Chondrocyte (in vitro differentiated cells): ENCODE measurements at regions not wholly inside any gene's neighbourhood (a gene's known extent, or its start where the extent isn't known, plus 50 kb on each side); places are given as distances from the start of the nearest gene placed in this dataset.

Experiments
- DNase-seq: peaks from one replicate; pipeline ENCODE4 v3.0.0; 2021; ENCODE audit warnings: mixed read lengths, low spot score
- H3K27ac Mint-ChIP-seq: one replicate; pipeline ENCODE4 v1.8.0; 2021; ENCODE audit warnings: mild to moderate bottlenecking, moderate library complexity, mixed read lengths; ENCODE audit not compliant: unreplicated experiment
- H3K27me3 Mint-ChIP-seq: 2 replicates; pipeline ENCODE4 v1.8.0; 2021; ENCODE audit warnings: low read depth, mixed read lengths
- H3K36me3 Mint-ChIP-seq: 2 replicates; pipeline ENCODE4 v1.8.0; 2021; ENCODE audit warnings: low read depth, mixed read lengths
- H3K4me1 Mint-ChIP-seq: 2 replicates; pipeline ENCODE4 v1.8.0; 2021; ENCODE audit warnings: low read depth, mild to moderate bottlenecking, mixed read lengths
- H3K4me3 Mint-ChIP-seq: one replicate; pipeline ENCODE4 v1.8.0; 2021; ENCODE audit warnings: mild to moderate bottlenecking, moderate library complexity, mixed read lengths; ENCODE audit not compliant: unreplicated experiment
- H3K9me3 Mint-ChIP-seq: 2 replicates; pipeline ENCODE4 v1.8.0; 2021; ENCODE audit warnings: low read depth, mixed read lengths
- TF ChIP-seq, protein P1 (sequence below): fragments of 200-600 bp; sonication (generic); IDR thresholded peaks from 2 replicates; pipeline ENCODE4 v1.5.0; 2021; ENCODE audit warnings: antibody characterized with exemption, mild to moderate bottlenecking, moderate library complexity

DNA sequence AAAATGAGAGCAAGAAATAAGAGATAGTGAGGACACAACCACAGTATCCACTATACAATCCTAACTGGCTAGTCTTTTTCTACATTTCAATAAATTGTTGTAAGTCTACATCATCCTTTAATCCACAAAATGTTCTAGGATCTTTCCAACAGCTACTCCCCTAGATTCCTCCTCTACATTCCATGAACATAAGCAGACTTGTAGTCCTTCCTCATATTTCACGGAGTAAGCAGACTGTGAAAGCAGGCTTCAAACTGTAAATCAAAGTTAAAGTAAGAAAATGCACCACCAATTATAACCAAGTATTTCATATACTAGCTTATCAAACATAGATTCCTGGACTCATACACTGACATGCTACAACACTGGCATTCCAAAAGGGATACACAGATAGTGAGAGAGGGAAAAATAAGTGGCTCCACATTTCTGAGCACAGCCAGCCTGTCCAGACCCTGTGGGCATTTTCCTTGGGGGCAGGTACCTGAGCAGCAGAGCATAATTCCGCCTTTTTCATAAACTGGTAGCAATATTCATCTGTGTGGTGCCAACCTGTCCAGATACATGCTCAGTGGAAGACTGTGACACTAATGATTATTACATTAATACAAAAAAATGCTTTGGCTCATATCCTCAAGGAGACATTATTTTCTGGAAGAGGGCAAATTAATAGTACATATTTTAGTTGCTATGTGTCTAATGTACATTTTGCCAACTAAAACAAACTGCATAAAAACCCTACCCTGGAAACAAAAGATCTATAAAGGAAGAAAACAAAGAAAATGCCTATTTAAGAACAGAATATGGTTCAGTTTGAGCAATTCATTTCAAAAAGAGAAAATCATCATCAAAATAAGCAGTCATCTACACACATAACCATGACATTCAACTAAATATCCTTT, 113.3 kb upstream of the FSCB start:
- H3K9me3 Mint-ChIP-seq, result no peaks in the 10 kb centered on the region
- H3K4me3 Mint-ChIP-seq, result no peak overlapping the region
- no peak for DNase-seq
- peaks cover 8% of the 10 kb centered on the region for H3K27me3 Mint-ChIP-seq
- no peak overlapping the region for H3K27ac Mint-ChIP-seq
- H3K4me1 Mint-ChIP-seq, result no peaks in the 10 kb centered on the region
- no peaks in the 10 kb centered on the region for H3K36me3 Mint-ChIP-seq
- TF ChIP-seq, protein P1, sequence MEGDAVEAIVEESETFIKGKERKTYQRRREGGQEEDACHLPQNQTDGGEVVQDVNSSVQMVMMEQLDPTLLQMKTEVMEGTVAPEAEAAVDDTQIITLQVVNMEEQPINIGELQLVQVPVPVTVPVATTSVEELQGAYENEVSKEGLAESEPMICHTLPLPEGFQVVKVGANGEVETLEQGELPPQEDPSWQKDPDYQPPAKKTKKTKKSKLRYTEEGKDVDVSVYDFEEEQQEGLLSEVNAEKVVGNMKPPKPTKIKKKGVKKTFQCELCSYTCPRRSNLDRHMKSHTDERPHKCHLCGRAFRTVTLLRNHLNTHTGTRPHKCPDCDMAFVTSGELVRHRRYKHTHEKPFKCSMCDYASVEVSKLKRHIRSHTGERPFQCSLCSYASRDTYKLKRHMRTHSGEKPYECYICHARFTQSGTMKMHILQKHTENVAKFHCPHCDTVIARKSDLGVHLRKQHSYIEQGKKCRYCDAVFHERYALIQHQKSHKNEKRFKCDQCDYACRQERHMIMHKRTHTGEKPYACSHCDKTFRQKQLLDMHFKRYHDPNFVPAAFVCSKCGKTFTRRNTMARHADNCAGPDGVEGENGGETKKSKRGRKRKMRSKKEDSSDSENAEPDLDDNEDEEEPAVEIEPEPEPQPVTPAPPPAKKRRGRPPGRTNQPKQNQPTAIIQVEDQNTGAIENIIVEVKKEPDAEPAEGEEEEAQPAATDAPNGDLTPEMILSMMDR, result no peak

DNA sequence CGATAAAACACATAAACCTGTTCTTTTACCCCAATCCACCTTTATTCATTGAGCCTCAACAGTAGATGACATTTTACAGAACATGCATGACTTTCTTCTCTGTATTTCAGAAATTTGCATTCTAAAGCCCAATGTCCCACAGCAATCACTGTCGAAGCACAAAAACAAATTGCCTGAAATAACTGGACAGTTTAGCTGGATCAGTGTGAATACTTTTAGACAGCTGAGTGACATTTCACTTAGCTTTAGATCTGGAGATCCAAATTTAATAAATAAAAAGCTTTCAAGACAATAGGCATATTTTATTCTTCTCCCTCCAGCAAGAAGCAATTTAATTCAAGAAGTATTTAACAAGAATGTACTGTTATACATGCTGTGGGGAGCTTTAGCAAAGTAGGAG, 109.1 kb upstream of the FSCB start:
- Mint-ChIP-seq H3K27ac (no peak overlapping the region), H3K27me3 (peaks cover 10% of the 10 kb centered on the region), H3K4me3 (no peak overlapping the region), H3K4me1 (no peaks in the 10 kb centered on the region), H3K9me3 (no peaks in the 10 kb centered on the region), H3K36me3 (no peaks in the 10 kb centered on the region)
- TF ChIP-seq, protein P1, result no peak
- DNase-seq, result no peak

DNA sequence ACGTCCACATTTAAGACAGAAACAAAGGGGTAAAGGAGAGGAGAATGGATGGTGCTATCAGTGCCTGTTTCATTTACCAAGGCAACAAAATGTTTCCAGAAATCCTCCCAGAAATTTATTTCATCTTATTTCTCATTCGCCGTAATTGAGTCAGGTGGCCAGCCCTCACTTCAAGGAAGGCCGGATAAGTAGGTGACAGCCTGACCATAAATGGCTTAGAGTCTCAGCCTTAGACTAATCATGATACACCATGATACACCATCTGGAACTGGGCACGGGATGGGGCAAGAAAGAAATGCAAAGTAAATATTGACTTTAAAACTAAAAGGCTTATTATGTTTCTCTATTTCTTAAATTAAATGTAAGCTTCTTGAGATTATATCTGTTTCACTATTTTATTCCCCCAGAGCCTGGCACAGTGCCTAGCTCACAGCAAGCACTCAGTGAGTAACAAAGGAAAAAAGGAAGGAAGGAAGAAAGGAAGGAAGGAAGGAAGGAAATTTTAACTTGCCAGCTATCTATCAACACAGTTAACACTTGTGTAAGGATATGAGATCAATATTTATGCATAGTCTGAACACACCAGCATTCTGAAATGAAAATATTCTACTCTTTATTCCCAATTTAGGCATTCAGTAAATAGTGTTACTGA, 106.1 kb upstream of the FSCB start:
- H3K27me3 Mint-ChIP-seq, result peaks cover 4% of the 10 kb centered on the region
- no peaks in the 10 kb centered on the region for H3K9me3 Mint-ChIP-seq
- TF ChIP-seq, protein P1, result no peak
- DNase-seq, result no peak
- H3K27ac Mint-ChIP-seq, result no peak overlapping the region
- no peak overlapping the region for H3K4me3 Mint-ChIP-seq
- no peaks in the 10 kb centered on the region for H3K36me3 Mint-ChIP-seq
- no peaks in the 10 kb centered on the region for H3K4me1 Mint-ChIP-seq

DNA sequence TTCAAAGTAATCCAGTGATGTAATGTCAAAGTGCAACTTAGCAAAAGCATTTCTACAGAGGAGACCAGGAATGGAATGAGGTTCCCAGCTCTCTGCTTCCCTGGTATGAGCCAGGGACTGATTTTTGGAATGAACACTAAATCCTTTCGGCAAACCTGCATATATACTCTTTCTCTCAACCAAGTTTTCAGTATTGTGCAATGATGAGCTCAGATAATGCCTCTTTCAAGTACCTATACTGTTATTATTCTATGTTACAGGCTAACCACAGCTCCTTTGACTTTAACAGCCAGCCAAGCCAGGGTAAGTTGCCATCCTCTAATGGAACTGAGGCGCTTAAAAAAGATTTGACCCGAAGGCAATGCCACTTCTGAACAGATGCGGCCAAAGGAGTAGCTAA, 104.9 kb upstream of the FSCB start:
- no peak for DNase-seq
- Mint-ChIP-seq H3K27ac (no peak overlapping the region), H3K9me3 (no peaks in the 10 kb centered on the region), H3K4me1 (no peaks in the 10 kb centered on the region), H3K36me3 (no peaks in the 10 kb centered on the region), H3K27me3 (peaks cover 4% of the 10 kb centered on the region), H3K4me3 (no peak overlapping the region)
- TF ChIP-seq, protein P1, result no peak

DNA sequence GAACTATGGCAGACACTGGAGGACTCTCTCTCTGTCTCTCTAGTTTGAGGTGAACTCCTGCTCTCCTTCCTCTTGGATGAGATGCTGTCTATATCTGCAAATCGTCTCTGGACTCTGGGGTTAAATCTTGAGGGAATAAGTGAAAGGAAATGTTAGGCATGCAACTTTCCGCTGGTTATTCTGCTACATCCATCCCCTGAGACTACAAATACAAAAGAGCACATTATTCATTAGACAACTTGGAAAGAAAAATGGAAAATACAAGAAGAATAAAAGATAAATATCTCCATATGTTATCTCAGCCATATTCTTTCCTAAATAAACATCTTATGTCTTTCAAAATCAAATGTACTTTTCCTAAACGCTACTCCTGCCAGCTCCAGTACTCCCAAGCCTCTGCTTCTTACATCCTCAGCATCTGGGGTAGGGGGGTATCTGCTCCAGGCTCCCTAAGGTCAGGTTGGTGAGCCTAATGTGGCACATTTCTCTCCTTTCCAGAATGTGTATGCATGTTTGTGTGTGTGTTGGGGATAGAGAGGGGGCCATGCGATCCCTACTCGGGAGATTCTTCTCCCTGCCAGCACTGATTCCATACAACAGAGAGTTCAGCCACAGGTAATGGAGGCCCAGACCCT, 102.9 kb upstream of the FSCB start:
- TF ChIP-seq, protein P1, result no peak
- H3K27ac Mint-ChIP-seq, result no peak overlapping the region
- H3K27me3 Mint-ChIP-seq, result peaks cover 4% of the 10 kb centered on the region
- H3K4me1 Mint-ChIP-seq, result no peaks in the 10 kb centered on the region
- no peaks in the 10 kb centered on the region for H3K9me3 Mint-ChIP-seq
- H3K36me3 Mint-ChIP-seq, result no peaks in the 10 kb centered on the region
- H3K4me3 Mint-ChIP-seq, result no peak overlapping the region
- DNase-seq, result no peak
